Activated CD8-positive, alpha-beta T cell treated with anti-CD3 and anti-CD28 coated beads, Interleukin-2, amount 10 ng/mL, durations not matched to agents 7 days and 5 days (primary cell): ENCODE measurements at regions not wholly inside any gene's neighbourhood (a gene's known extent, or its start where the extent isn't known, plus 50 kb on each side); places are given as distances from the start of the nearest gene placed in this dataset.
"Not testable (repeated sequence)": the region's sequence is repeated elsewhere in the genome, so short reads cannot be mapped to it uniquely, and the experiment has no call there.

Source experiments
- ATAC-seq: fragments of 150-1000 bp; cut with Tn5 transposase; one replicate; pipeline ENCODE4 v1.10.0; 2021; ENCODE audit warnings: moderate library complexity
- CTCF ChIA-PET: fragments of 350-600 bp; sonication (Branson Sonifier 250); formaldehyde crosslinking; loops from one replicate; lab custom pipeline; 2021; ENCODE audit warnings: antibody characterized with exemption; lab: Charles Lee
- POLR2A ChIA-PET: fragments of 350-600 bp; sonication (Branson Sonifier 250); formaldehyde crosslinking; loops from one replicate; lab custom pipeline; 2021; ENCODE audit warnings: antibody characterized with exemption; lab: Charles Lee
- DNase-seq: peaks from one replicate; pipeline ENCODE4 v3.0.0-alpha.2; 2020
- H3K27ac Mint-ChIP-seq: one replicate; pipeline ENCODE4 v1.8.0; 2021; ENCODE audit warnings: mild to moderate bottlenecking, mixed read lengths
- H3K27me3 Mint-ChIP-seq: one replicate; pipeline ENCODE4 v1.8.0; 2021; ENCODE audit warnings: low read depth, mixed read lengths
- H3K36me3 Mint-ChIP-seq: one replicate; pipeline ENCODE4 v1.8.0; 2021; ENCODE audit warnings: low read depth, mixed read lengths
- H3K4me1 Mint-ChIP-seq: one replicate; pipeline ENCODE4 v1.8.0; 2021; ENCODE audit warnings: low read depth, mixed read lengths
- H3K4me3 Mint-ChIP-seq: one replicate; pipeline ENCODE4 v1.8.0; 2021; ENCODE audit warnings: mild to moderate bottlenecking, mixed read lengths
- H3K9me3 Mint-ChIP-seq: one replicate; pipeline ENCODE4 v1.8.0; 2022; ENCODE audit warnings: mixed read lengths; ENCODE audit not compliant: insufficient read depth

DNA sequence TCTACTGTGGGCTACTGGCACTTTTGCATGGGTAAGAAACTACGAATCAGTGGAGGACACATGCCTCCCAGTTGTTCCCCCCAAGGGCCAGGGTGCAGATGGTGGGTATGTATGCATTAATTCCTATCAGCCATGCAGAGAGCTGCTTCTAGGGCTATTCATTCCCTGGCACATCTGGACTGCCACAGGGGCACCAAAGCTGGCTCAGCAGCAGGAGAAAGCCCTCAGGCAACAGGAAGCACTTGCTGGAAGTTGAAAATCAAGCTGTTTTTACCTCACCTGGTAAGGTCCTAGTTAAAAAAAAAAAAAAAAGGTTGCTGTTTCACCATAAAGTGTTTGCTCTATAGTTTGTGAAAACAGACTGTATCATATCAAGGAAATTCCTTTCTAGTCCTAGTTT lies 1342.6 kb downstream of the REEP3 start:
- POLR2A ChIA-PET: no interaction called here
- DNase-seq (no peak), ATAC-seq (no peak)
- CTCF ChIA-PET: no interaction called here
- H3K36me3 Mint-ChIP-seq: no peaks in the 10 kb centered on the region
- no peaks in the 10 kb centered on the region for H3K4me1 Mint-ChIP-seq
- H3K27ac Mint-ChIP-seq: no peak overlapping the region
- H3K27me3 Mint-ChIP-seq: no peaks in the 10 kb centered on the region
- no peak overlapping the region for H3K4me3 Mint-ChIP-seq
- H3K9me3 Mint-ChIP-seq: no peaks in the 10 kb centered on the region

- Mint-ChIP-seq H3K36me3 (no peaks in the 10 kb centered on the region), H3K4me3 (no peak overlapping the region), H3K27me3 (no peaks in the 10 kb centered on the region), H3K4me1 (no peaks in the 10 kb centered on the region), H3K27ac (no peak overlapping the region), H3K9me3 (no peaks in the 10 kb centered on the region)
- ChIA-PET POLR2A (no interaction called here), CTCF (no interaction called here)
- DNase-seq: no peak
- ATAC-seq: no peak
These were observed 1346.3 kb downstream of the REEP3 start for GRCh38 chr10:64867501-64867962.

GRCh38 chr10:64873088-64873487 lies 1351.9 kb downstream of the REEP3 start:
- H3K27ac Mint-ChIP-seq: no peak overlapping the region
- CTCF ChIA-PET: no interaction called here
- no peak for ATAC-seq

DNA sequence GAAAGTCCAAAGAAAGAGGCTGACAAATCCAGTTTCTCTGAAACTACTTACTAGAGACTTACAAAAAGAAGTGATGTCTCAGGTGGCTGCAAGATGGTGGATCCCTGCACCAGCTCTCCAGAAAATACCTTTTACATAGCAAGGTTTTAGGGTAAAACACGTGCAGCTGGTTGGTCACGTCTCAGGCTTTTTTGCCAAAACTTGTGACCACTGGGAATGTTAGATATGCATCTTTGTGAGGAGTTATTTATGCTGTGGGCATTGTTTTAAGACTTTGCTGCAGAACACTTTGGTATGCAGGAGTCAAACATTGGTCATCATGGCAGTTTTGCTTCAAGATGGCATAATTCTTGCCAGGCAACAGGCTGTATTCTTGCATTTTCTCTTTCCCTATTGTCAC lies 1352.8 kb downstream of the REEP3 start:
- Mint-ChIP-seq H3K4me1 (no peaks in the 10 kb centered on the region), H3K9me3 (no peaks in the 10 kb centered on the region), H3K27me3 (no peaks in the 10 kb centered on the region), H3K36me3 (no peaks in the 10 kb centered on the region), H3K27ac (no peak overlapping the region), H3K4me3 (no peak overlapping the region)
- ATAC-seq: no peak
- ChIA-PET POLR2A (no interaction called here), CTCF (no interaction called here)
- DNase-seq: no peak

More at GRCh38 chr10:64873088-64873487, 1351.9 kb downstream of the REEP3 start:
- Mint-ChIP-seq H3K4me3 (no peak overlapping the region), H3K9me3 (no peaks in the 10 kb centered on the region), H3K27me3 (no peaks in the 10 kb centered on the region), H3K36me3 (no peaks in the 10 kb centered on the region), H3K4me1 (no peaks in the 10 kb centered on the region)
- no peak for DNase-seq
- POLR2A ChIA-PET: no interaction called here

DNA sequence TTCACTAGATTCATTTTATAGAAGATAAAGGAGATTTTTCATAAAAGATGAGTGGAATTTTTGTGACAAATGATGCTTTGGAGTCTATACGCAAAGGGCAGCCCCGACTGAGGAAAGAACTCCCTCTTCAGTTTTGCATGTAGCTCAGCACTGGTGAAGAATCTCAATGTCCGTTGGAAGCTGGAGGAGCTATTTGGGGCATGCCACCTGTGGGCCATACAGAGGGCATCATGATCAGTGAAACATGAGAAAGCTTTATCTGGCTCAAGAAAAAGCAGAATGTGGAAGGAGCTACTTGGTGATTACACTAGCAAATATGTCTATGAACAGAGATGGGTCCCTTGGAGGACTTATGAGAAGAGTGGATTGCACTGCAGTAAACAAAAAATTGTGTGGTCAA lies 1359.3 kb downstream of the REEP3 start:
- ChIA-PET POLR2A (no interaction called here), CTCF (no interaction called here)
- H3K4me1 Mint-ChIP-seq: no peaks in the 10 kb centered on the region
- H3K4me3 Mint-ChIP-seq: no peak overlapping the region
- H3K9me3 Mint-ChIP-seq: peaks cover 7% of the 10 kb centered on the region
- no peaks in the 10 kb centered on the region for H3K36me3 Mint-ChIP-seq
- no peaks in the 10 kb centered on the region for H3K27me3 Mint-ChIP-seq
- ATAC-seq (no peak), DNase-seq (no peak)
- no peak overlapping the region for H3K27ac Mint-ChIP-seq

- H3K27me3 Mint-ChIP-seq: no peaks in the 10 kb centered on the region
- H3K27ac Mint-ChIP-seq: no peak overlapping the region
- ATAC-seq (no peak), DNase-seq (no peak)
- H3K9me3 Mint-ChIP-seq: peaks cover 7% of the 10 kb centered on the region
- H3K4me3 Mint-ChIP-seq: no peak overlapping the region
- CTCF ChIA-PET: no interaction called here
- POLR2A ChIA-PET: no interaction called here
- no peaks in the 10 kb centered on the region for H3K36me3 Mint-ChIP-seq
- no peaks in the 10 kb centered on the region for H3K4me1 Mint-ChIP-seq
These were observed 1360.1 kb downstream of the REEP3 start for GRCh38 chr10:64881257-64881656.

DNA sequence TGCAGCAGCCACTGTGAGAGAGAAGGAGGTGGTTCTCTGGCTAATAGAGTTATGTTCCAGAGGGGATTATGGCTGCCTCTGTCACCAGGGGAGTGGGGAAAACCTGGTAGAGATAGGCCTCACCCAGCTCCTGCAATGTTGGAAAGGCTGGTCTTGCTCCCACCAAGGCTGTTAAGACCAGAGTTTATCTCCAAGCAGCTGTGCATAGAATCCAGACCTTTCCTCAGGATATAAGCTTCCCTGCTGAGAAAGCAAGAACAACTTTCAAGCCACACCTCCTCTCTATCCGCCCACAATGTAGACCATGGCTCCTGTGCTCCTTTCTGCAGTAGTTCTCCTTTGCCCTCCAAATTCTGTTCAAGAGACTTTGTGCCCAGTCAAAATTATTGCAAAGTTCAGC lies 1375.4 kb downstream of the REEP3 start:
- no peaks in the 10 kb centered on the region for H3K4me1 Mint-ChIP-seq
- no peak overlapping the region for H3K27ac Mint-ChIP-seq
- POLR2A ChIA-PET: no interaction called here
- no peaks in the 10 kb centered on the region for H3K27me3 Mint-ChIP-seq
- H3K36me3 Mint-ChIP-seq: no peaks in the 10 kb centered on the region
- CTCF ChIA-PET: no interaction called here
- no peak overlapping the region for H3K4me3 Mint-ChIP-seq
- peaks cover 38% of the 10 kb centered on the region for H3K9me3 Mint-ChIP-seq
- no peak for DNase-seq
- ATAC-seq: no peak

- H3K4me3 Mint-ChIP-seq, ATAC-seq, DNase-seq, H3K36me3 Mint-ChIP-seq, H3K4me1 Mint-ChIP-seq, POLR2A ChIA-PET, H3K27me3 Mint-ChIP-seq, H3K27ac Mint-ChIP-seq, H3K9me3 Mint-ChIP-seq, CTCF ChIA-PET: not testable (repeated sequence)
These were observed 1385.1 kb downstream of the REEP3 start for GRCh38 chr10:64906311-64906710.

GRCh38 chr10:64924306-64924705 lies 1403.1 kb downstream of the REEP3 start:
- ATAC-seq, DNase-seq, H3K36me3 Mint-ChIP-seq, H3K27me3 Mint-ChIP-seq, H3K4me1 Mint-ChIP-seq, CTCF ChIA-PET, H3K4me3 Mint-ChIP-seq, POLR2A ChIA-PET, H3K27ac Mint-ChIP-seq, H3K9me3 Mint-ChIP-seq: not testable (repeated sequence)

- no peak for DNase-seq
- no peak for ATAC-seq
- CTCF ChIA-PET: no interaction called here
- H3K36me3 Mint-ChIP-seq: no peaks in the 10 kb centered on the region
- no peaks in the 10 kb centered on the region for H3K27me3 Mint-ChIP-seq
- H3K4me3 Mint-ChIP-seq: no peak overlapping the region
- H3K4me1 Mint-ChIP-seq: no peaks in the 10 kb centered on the region
- H3K9me3 Mint-ChIP-seq: peaks cover 44% of the 10 kb centered on the region
- POLR2A ChIA-PET: no interaction called here
- H3K27ac Mint-ChIP-seq: no peak overlapping the region
These were observed 1430.8 kb downstream of the REEP3 start for GRCh38 chr10:64952042-64952441.

GRCh38 chr10:64956441-64956840 lies 1435.2 kb downstream of the REEP3 start:
- ChIA-PET CTCF (no interaction called here), POLR2A (no interaction called here)
- ATAC-seq (no peak), DNase-seq (no peak)
- no peak overlapping the region for H3K4me3 Mint-ChIP-seq
- H3K4me1 Mint-ChIP-seq: no peaks in the 10 kb centered on the region
- H3K27me3 Mint-ChIP-seq: no peaks in the 10 kb centered on the region
- no peak overlapping the region for H3K27ac Mint-ChIP-seq
- H3K36me3 Mint-ChIP-seq: no peaks in the 10 kb centered on the region
- H3K9me3 Mint-ChIP-seq: peaks cover 22% of the 10 kb centered on the region

DNA sequence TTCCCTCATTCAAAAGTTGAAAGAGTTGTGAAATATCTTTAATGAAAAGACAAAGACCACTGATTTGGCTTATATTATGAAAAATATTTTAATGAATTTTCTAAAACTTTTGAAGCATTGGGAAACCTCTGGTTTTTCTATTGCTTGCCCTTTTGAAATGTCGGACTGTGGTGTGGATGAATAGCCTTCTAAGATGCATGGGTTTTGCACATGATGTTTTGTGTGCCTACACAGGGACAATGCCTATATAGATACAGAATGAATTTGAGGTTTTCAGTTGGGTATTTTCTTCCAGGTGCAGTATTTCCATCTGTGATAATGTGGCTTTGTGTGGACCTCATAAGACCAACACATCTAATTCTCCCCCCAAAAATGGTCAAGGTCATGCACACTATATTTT lies 1437.9 kb downstream of the REEP3 start:
- ATAC-seq (no peak), DNase-seq (no peak)
- Mint-ChIP-seq H3K9me3 (peaks cover 11% of the 10 kb centered on the region), H3K27ac (no peak overlapping the region), H3K4me1 (no peaks in the 10 kb centered on the region), H3K27me3 (no peaks in the 10 kb centered on the region), H3K36me3 (no peaks in the 10 kb centered on the region), H3K4me3 (no peak overlapping the region)
- ChIA-PET POLR2A (no interaction called here), CTCF (no interaction called here)

DNA sequence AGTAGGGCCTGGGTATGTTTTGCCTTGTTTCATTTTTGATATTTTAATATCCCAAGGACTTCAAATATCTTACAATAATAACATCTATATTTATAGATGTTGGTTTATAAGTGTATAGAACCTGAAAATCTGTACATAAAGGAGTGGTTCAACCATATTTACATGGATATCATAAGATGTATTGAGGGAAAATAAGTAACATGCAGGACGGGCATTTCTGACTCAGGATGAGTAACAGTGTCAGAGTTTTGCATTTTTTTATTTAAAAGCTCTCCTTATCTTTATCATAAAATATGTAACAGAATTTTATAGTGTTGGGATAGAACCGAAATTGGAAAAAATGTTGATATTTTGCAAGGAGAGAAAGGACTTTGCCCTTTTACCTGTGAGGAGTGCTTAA lies 1438.7 kb downstream of the REEP3 start:
- Mint-ChIP-seq H3K4me3 (no peak overlapping the region), H3K9me3 (peaks cover 5% of the 10 kb centered on the region), H3K4me1 (no peaks in the 10 kb centered on the region)

More for the DNA sequence above, 1438.7 kb downstream of the REEP3 start:
- DNase-seq: no peak
- no peak overlapping the region for H3K27ac Mint-ChIP-seq
- CTCF ChIA-PET: no interaction called here
- no peaks in the 10 kb centered on the region for H3K36me3 Mint-ChIP-seq
- no peak for ATAC-seq
- no peaks in the 10 kb centered on the region for H3K27me3 Mint-ChIP-seq
- POLR2A ChIA-PET: no interaction called here
